ENCODE measurements at regions not wholly inside any gene's neighbourhood (a gene's known extent, or its start where the extent isn't known, plus 50 kb on each side); places are given as distances from the start of the nearest gene placed in this dataset.

DNA sequence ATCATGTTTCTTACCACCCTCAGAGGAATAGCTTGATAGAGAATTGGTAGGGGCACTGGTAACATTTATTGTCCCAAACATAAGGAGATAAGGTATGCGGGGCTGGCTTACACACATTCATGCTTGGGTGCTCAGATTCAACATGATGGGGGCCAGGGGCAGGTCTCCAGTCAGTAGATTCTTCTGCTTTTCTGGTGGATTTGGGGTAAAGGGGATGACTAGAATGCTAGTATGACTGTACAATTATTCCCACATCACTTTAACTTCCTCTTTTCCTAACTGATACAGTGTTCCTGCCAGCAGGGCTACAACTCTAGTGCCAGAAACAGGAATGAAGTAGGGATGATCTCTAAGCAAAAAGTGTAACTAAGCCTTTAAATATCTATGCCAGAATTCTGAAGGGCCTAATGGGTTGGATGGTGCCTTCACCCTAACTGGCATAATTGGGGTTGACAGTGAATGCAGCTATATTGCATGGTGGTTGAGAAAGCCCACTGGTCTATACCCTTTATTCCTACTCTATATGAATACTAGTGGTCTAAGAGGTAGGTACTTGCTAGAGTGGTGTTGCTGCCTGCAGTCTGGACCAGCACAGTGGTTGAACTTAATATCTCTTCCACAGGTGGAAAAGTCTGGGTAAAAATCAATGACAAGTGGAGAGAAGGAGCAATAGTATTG is 117.4 kb downstream of the IL12A start:
- no peak for TF ChIP-seq CTCF (conservative IDR thresholded peaks at IDR 0.05)
- no peak overlapping the region for H3K27ac ChIP-seq

DNA sequence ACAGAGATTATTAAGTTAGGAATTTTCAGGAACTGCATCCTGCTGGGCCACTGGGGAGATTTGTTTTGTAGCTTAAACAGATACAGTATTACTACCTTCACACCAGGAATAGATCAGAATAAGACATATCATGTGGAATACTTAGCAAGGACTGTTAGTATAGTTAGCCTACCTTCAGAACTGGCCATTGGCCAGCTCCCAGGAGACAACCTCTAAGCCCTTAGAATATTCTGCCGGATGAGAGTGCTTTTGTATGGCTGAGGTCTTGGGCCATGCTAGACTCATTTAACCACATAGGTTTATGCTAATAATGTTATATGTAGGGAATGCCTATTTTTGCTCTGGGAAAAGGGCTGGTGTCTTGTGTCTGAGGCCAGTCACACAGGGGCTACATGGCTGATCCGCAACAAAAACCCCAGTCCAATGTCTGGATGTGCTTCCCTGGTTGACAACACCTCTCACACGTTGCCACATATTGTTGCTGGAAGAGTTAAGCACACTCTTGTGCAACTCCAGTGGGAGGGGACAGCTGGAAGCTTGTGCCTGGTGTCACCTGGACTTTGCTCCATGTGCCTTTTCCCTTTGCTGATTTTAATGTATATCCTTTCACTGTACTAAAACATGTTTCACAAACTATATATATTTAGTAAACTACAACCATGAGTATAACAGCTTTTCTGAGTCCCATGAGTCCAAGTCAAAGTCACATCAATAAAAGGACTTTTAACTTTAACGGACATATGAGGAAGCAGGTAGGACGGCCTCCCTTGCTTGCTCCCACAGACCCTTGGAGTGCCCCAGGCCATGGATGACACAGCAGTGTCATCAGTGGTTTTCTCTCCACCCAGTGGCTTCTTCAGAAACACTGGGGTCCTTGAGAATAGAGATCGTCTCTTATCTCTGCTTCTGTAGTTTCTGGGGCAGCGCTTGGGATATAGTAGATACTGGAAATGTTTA is 118.0 kb upstream of the C3orf80 start:
- no peak overlapping the region for H3K27ac ChIP-seq
- TF ChIP-seq CTCF (conservative IDR thresholded peaks at IDR 0.05) = no peak

DNA sequence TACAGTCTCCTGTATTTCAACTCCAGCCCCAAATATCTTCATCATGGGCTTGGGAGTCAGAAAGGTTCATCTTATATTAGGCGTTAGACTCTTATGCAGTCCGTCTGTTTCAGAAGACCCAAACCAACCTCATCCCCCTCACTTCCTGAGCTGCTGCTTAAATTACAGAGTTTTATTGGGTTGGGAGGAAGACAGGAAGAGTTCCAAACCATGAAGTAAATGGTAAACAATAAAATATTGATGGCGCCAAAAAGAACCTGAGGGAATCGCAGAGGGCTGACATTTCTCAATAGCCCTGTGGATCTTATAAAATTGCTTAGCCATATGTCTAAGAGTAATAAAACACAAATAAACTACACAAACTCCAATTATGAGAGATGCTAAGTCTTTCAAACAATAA is 116.9 kb upstream of the C3orf80 start:
- no peak for TF ChIP-seq CTCF (conservative IDR thresholded peaks at IDR 0.05)
- H3K27ac ChIP-seq = no peak overlapping the region

GRCh38 chr3:160112481-160112880 is 112.7 kb upstream of the C3orf80 start:
- H3K27ac ChIP-seq = no peak overlapping the region
- no peak for TF ChIP-seq CTCF (conservative IDR thresholded peaks at IDR 0.05)

GRCh38 chr3:160112996-160113395 is 112.2 kb upstream of the C3orf80 start:
- TF ChIP-seq CTCF (conservative IDR thresholded peaks at IDR 0.05) = no peak
- H3K27ac ChIP-seq = no peak overlapping the region

DNA sequence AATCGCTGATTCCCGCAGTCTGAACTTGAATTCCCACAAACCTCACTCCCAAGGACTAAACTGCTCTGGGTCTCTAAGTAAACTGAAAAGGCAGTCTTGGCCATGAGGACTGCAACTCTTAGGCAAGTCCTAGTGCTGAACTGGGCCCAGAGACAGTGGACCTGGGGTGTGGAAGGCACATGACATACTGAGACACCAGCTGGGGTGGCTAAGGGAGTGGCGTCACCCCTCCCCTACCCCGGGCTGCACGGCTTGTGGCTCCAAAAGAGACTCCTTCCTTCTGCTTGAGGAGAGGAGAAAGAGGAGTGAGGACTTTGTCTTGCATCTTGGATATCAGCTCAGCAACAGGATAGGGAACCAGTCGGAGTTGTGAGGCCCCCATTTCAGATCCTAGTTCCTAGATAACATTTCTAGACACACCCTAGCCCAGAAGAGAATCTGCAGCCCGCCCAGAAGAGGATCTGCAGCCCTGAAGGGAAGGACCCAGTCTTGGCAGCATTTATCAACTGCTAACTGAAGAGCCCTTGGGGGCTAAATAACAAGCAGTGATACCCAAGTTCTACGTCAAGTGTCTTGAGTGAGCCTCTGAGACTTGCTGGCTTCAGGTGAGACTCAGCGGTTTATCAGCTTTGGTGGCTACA is 110.7 kb upstream of the C3orf80 start:
- no peak overlapping the region for H3K27ac ChIP-seq
- TF ChIP-seq CTCF (conservative IDR thresholded peaks at IDR 0.05) = no peak

DNA sequence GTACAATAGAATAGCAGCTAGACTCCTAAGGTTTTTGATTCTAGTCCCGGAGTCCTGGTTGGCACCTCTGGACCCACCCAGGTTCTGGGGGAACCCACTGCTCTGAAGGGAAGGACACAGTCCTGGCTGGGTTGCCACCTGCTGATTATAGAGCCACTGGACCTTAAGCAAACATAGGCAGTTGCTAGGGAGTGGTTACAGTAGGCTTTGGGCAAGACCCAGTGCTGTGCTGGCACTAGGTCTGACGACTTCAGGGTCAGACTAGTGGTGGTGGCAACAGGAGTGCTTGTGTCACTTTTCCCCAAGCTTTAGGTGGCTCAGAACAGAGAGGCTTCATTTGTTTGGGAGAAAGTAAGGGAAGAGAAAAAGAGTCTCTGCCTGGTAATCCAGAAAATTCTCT is 109.8 kb upstream of the C3orf80 start:
- no peak overlapping the region for H3K27ac ChIP-seq
- TF ChIP-seq CTCF (conservative IDR thresholded peaks at IDR 0.05) = no peak
